ENCODE measurements at regions not wholly inside any gene's neighbourhood (a gene's known extent, or its start where the extent isn't known, plus 50 kb on each side); places are given as distances from the start of the nearest gene placed in this dataset.

GRCh38 chrX:52277666-52278065 lies 91.2 kb upstream of the XAGE2 start:
- Histone ChIP-seq H3K4me3 (no peak overlapping the region), H2AFZ (ENCODE audit: control insufficient read depth, low read depth, low read length) (no peak overlapping the region), H3K9ac (ENCODE audit: control insufficient read depth, insufficient read depth, low read length) (no peak overlapping the region), H3K4me1 (ENCODE audit: control insufficient read depth, insufficient read depth, low read length) (no peaks in the 10 kb centered on the region), H3K36me3 (ENCODE audit: control insufficient read depth in 2 of 2, insufficient read depth in 2 of 2, low read length in 1 of 2) (no peaks in the 10 kb centered on the region), H3K27ac (ENCODE audit: control insufficient read depth, insufficient read depth) (no peak overlapping the region), H3K79me2 (ENCODE audit: control insufficient read depth, insufficient read depth, low read length) (no peaks in the 10 kb centered on the region), H3K27me3 (replicated peaks in 1 of 2; ENCODE audit: control insufficient read depth in 2 of 2, insufficient read depth in 2 of 2, low read length in 1 of 2) (no peaks in the 10 kb centered on the region), H4K20me1 (ENCODE audit: control insufficient read depth, insufficient read depth) (no peaks in the 10 kb centered on the region), H3K4me2 (ENCODE audit: control insufficient read depth, insufficient read depth) (no peak overlapping the region), H3K9me3 (replicated peaks; ENCODE audit: control insufficient read depth, insufficient read depth, low read length) (no peaks in the 10 kb centered on the region; the same call in 2 of the 3 replicates)
- ATAC-seq: no peak
- no TSS peak for BruUV-seq (replicated peaks)
- in situ Hi-C loops (cut with MboI) (no loop called here), intact Hi-C loops (cut with micrococcal nuclease; ENCODE audit: unreplicated experiment) (no loop called here)
- no peak for DNase-seq (ENCODE audit: low read depth, low spot score)
- CTCF ChIA-PET: no interaction called here
- POLR2A ChIA-PET: no interaction called here
- TF ChIP-seq NFYB (IDR thresholded peaks at IDR 0.05; ENCODE audit: insufficient read depth, low read depth, low read length) (no peak), NFXL1 (IDR thresholded peaks at IDR 0.05; ENCODE audit: borderline replicate concordance) (no peak), NR2C2 (IDR thresholded peaks at IDR 0.05; ENCODE audit: borderline replicate concordance, control insufficient read depth, insufficient read length, low read depth) (no peak), SREBF2 (IDR thresholded peaks at IDR 0.05; ENCODE audit: low read length) (no peak), CHD2 (IDR thresholded peaks at IDR 0.05; ENCODE audit: borderline replicate concordance, low read depth, low read length) (no peak), HDGF (IDR thresholded peaks at IDR 0.05) (no peak), ZBTB4 (CRISPR knock-in tag; IDR thresholded peaks at IDR 0.05) (no peak), FOXK2 (IDR thresholded peaks at IDR 0.05) (no peak), SIN3A (IDR thresholded peaks at IDR 0.05; ENCODE audit: low read depth, low read length) (no peak), HCFC1 (IDR thresholded peaks at IDR 0.05; ENCODE audit: low read length) (no peak), PAX8 (IDR thresholded peaks at IDR 0.05) (no peak), ZBTB33 (IDR thresholded peaks at IDR 0.05) (no peak), RAD21 (IDR thresholded peaks at IDR 0.05; ENCODE audit: insufficient read depth, low read depth, low read length) (no peak), NFYA (IDR thresholded peaks at IDR 0.05; ENCODE audit: borderline replicate concordance, low read depth, low read length) (no peak), WRNIP1 (IDR thresholded peaks at IDR 0.05; ENCODE audit: borderline replicate concordance, low read depth, low read length) (no peak)
- SMC1A ChIA-PET (ENCODE audit: uncharacterized antibody, unreplicated experiment): no interaction called here
- RAD21 ChIA-PET (ENCODE audit: unreplicated experiment): no interaction called here
- no peak for FAIRE-seq
- WGBS (ENCODE audit: insufficient coverage, insufficient replicate concordance, low lambda C conversion rate, missing lambda C conversion rate): 28% methylated on average over 8 of the region's 8 CpGs

Data from GM12878 (cell line).